HK-2 (cell line): ENCODE measurements at regions not wholly inside any gene's neighbourhood (a gene's known extent, or its start where the extent isn't known, plus 50 kb on each side); places are given as distances from the start of the nearest gene placed in this dataset.
A peak's percentile ranks its signal among the peaks of the same experiment; 100 is the strongest.
"Not testable (repeated sequence)": the region's sequence is repeated elsewhere in the genome, so short reads cannot be mapped to it uniquely, and the experiment has no call there.

Experiments used
- DNase-seq: peaks from one replicate; pipeline ENCODE4 v3.0.0-alpha.2; 2018; ENCODE audit not compliant: unreplicated experiment

DNA sequence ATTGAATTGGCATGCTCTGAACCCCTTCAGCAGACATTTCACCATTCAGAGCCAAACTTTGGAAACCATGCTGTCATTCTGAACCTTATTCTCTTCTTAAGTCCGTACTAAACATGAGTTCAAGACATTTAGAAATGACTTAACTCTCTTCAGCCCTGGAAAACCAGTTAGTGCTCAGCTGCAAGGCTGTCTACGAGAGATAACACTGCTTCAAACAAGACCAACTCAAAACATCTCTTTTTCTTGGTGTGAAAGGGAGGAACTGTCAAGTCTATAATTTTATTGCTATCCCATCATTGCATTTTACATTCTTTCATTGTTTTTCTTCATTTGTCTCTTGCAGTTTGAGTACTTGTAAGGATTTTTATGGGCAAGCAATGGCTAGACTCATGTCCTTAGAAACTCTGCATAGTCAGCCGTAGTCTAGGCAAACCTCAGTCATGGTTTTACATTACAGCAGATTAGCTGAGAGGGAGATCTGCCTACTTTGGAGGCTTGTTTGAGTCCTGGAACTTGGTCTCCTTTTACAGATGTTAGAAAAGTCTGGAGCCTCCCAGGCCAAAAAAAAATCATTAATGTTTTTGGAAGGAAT, 120.6 kb upstream of the JADE1 start:
- DNase-seq = no peak

DNA sequence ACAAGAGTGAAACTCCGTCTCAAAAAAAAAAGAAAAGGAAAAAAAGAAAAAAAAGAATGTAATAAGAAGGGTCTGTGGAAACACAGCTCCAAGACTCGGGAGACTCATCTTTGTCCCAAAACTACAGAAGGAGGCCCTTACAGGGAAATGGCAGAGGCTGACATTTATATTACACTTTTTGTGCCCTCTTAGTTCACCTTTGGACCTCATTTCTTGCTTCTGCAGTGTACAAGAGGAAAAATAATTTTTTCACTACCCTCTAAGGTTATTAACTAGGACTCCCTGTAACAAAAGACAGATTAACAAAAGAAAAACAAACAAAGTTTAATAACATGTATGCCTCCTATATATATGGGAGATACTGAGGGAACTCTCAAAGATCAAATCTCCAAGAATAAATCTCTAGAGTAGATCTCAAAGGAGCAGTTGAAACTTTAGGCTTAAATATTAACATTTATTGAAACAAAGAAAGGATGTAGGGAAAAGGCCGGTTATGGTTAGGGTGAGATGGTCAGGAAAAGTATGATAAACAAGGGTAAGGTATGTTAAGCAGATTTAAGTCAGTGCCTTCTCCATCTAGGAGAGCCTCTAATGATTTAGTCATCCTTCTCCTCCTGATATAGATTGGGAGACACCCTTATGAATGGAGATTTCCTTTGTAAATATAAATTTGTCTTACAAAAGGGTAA, 121.3 kb upstream of the JADE1 start:
- no peak for DNase-seq

DNA sequence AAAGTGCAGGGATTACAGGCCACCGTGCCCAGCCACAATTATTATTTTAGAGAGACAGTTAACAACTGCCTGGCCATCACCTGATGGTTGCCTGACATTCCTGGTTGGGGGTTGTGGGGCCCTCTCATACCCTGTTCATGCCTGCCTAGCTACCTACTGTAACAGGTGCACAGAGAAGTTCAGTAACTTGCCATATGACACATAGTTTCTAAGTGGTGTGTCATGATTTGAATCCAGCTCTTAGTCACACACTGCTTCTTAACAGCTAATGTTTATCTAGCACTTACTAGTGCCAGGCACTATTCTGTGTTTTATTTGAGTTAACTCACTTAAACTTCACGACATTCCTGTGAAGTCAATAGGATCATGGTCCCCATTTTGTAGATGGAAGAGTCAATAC, 122.7 kb upstream of the JADE1 start:
- no peak for DNase-seq

DNA sequence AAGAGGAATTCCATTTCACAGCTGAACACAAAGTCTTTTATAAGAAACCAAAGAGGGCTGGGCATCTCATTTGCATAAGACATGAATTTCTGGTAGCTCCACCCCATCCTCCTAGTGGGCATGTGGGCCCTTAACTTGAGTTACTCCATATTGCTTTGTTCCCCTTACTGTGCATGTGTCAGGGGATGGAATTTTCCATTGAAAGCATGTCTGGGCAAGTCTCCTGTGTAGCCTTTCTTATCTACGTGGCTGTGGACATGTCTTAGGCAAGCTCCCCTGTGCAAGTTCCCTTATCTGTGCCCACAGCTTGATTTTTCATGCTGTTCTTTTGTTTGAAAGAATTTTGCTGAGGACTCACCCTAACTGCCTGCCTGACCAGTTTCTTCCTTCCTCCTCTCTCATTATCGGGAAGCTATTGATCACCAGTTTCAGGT, 123.5 kb upstream of the JADE1 start:
- no peak for DNase-seq

DNA sequence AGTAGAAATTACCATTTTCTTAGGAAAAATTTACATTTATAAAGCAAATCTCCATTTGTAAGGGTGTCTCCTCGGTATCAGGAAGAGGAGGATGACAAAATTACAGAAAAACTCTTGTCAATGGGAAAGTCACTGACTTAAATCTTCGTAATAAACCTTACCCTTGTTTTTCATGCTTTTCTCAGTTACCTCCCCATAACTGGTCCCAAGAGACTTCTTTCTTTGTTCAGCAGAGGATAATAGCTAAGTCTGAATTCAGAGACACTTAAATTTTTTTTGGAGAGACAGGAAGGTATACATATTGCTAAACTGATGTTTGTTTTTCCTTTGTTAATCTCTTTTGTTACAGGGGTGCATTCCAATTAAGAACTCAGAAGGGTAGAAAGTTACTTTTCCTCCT, 125.5 kb upstream of the JADE1 start:
- DNase-seq = no peak

DNA sequence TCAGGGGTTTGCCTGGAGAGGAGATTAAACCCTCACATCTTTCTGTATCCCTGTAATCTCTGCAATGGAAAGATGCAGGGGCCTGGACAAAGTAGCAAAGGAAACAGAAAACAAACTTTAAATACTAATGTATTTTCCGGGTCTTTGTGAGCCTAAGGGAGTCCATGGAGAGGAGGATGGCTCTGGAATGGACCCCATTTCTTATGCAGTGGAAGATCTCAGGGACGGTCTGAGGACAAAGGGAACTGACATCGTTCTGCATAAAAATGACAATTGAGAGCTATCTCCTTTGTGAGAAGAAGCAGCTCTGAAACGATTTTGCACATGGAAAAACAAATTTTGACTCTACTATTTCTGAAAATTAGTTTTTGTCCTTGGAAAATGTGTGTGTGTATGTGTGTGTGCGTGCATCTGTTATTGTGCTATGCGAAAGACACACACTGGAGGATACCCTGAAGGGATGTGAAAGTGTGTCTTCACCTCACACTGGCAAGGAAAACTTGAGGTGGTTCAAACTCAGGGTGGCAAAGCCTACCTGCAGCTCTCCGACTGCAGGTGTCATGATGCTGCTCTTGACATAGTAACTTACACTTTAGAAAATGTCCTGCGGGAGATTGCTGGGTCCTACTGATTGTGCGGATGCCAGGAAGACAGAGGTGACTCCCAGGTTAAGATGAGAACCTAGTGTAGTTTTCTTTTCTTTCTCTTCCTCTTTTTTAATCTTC, 126.4 kb upstream of the JADE1 start:
- no peak for DNase-seq

DNA sequence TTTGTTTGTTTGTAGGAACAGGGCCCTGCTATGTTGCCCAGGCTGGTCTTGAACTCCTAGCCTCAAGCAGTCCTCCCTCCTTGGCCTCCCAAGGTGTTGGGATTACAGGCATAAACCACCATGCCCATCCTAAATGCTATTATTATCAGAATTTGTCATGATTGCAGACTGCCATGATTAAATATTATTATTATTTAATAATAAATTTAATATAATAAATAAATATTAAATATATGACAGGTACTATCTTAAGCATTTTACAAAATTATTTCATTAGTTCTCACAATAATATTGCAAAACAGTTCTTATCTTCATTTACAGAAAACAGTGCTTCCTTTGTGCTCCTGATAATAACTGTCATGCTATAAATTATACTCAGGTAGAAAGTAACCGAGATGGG, 133.4 kb upstream of the JADE1 start:
- no peak for DNase-seq

DNA sequence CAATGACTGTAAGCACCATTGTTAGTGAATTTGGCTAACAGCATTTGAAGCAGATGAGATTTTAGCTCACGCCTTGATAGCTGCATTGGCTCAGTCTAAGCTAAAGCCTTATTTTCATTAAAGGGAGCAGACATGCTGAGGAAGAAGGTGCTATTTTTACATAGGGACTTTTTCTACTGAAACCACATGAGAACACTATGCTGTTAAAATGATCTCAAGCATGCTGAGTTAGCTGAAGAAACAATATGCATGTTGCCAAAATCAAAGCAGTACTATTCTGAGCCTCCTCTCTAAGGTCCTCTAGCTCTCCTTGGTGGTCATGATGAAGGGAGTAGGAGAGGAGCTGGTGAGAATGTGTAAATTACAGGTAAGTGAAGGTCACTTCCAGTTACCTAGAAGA, 134.4 kb upstream of the JADE1 start:
- DNase-seq = no peak

DNA sequence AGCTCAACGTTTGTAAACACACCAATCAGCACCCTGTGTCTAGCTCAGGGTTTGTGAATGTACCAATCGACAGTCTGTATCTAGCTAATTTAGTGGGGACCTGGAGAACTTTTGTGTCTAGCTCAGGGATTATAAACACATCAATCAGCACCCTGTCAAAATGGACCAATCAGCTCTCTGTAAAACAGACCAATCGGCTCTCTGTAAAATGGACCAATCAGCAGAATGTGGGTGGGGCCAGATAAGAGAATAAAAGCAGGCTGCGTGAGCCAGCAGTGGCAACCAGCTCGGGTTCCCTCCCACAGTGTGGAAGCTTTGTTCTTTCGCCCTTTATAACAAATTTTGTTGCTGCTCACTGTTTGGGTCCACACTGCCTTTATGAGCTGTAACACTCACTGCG, 136.3 kb upstream of the JADE1 start:
- not testable (repeated sequence) for DNase-seq

DNA sequence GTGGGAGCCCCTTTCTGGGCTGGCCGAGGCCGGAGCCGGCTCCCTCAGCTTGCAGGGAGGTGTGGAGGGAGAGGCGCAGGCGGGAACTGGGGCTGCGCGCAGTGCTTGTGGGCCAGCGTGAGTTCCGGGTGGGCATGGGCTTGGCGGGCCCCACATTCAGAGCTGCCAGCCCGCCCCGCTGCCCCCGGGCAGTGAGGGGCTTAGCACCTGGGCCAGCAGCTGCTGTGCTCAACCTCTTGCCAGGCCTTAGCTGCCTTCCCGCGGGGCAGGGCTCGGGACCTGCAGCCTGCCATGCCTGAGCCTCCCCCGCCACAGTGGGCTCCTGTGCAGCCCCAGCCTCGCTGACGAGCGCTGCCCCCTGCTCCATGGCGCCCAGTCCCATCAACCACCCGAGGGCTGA, 136.9 kb upstream of the JADE1 start:
- not testable (repeated sequence) for DNase-seq

DNA sequence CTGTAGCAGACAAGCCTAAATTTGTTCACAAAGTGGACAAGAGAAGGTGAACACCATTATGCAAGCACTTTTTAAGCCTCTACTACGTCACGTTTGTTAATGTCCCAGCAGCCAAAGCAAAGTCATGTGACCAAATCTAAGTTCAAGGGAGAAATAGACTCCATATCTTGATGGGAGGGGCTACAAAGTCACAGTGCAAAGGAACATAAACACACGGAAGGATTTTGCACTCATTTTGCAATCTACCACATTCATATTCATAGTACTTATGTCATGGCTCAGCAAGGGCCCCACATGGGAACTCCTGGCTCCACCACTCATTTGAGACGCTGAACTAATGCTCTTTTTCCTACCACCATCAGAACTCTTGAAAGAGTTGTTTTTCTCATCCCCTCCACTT, 139.0 kb upstream of the JADE1 start:
- DNase-seq = no peak

DNA sequence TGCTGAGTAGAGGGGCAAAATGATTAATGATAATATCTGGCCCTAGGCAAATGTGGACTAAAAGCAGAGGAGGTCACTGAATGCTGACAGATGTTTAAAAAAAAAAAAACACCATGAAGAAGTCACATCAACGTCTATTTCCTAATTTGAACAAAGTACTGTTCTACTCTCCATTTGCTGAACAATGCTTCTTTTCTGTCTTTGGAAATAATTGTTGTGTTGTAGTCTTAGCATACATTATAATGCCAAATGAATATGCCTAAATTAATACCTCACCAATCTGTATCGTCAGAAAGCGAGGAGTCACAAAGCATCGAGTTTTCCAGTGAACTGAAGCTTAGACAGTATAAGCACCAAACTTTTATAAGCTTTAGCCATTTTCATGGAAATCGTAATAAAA, 140.9 kb upstream of the JADE1 start:
- DNase-seq = no peak

DNA sequence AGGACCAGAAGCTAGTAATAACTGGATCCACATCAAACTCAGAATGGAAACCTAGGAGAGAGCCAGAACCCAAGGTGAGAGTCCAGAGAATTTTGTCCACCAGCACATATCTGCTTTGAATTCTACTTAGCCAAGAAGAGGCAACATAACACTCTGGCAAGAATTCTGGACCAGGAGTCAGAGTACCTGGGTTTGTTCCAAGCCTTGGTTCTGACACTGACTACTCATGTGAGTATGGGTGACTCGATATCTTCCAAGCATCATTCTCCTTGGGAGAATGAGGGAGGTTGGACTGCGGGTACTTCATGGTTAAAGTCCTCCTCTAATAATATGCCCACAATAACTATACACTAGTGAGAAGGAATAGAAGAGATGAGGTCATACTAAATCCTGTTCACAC, 144.0 kb upstream of the JADE1 start:
- DNase-seq = no peak

DNA sequence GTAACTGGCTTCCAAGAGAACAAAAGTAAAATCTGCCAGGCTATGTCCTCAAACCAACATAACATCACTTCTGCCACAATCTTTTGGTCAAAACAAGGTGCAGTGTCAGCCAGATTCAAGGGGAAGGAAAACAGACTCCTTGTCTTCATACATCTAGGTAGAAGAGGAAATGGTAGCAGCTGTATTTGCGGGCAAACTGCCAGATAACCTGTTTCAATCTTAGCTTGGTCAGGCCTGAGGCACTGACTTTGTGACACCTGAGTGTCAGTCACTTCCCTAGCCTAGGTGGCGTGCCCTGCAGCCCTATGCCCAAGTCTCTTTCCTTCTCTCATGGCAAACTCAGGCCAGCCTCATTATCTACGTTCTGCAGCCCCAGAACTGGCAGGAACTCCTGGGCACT, 146.2 kb upstream of the JADE1 start:
- no peak for DNase-seq

DNA sequence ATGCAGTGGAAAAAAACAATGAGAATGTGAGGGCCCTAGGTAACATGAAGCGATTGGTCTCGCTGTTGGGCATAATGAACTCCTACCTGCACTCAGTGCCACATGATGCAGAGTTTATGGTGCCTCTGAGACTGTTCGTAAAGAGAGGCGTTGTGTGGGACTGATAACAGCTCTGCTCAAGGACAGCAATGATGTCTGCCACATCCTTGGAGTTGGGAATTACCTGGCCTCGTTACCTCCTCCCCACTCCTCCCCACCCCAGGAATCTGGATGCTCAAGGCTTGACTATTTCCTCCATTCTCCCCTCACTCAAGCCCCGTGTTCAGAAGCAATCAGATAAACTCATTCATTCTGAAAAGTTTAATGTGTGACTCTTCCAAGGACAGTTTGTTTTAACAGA, 148.0 kb upstream of the JADE1 start:
- no peak for DNase-seq

DNA sequence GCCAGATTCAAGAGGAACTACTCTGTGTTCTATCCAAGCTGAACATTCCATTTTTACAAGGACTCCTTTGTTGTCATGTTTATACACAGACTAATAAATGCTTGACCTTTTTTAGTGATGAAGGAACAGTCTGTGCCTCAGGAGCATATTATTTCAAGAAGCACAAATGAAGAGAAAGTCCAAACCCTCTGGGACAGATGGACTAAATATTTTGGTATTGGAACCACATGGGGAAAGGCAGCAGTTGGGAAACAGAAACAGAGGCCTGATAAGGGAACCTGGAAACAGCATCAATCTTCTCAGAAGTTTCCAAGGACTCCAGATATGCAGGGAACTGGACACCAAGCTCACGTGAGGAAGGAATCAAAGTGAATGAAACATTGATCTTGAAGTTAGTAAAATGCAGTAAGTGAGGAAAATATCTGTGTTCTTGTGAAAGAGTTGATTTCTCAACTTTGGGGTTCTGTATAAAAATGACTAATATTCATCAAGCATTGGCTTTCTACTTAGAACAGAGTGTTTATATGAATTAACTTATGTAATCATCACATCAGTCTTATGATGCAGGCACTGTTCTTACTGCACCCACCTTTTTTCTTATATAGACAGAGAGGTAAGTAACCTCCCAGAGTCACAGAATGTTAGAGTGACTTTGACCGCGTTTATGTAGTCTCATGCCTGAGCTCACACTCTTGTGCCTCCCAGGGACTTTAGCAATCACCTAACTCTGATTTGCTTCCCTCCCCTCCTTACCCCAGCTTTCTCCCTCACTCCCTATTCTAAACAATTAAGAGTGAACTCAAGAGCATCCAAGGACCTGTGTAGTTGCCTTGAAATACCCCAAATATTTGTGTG, 148.9 kb upstream of the JADE1 start:
- no peak for DNase-seq

DNA sequence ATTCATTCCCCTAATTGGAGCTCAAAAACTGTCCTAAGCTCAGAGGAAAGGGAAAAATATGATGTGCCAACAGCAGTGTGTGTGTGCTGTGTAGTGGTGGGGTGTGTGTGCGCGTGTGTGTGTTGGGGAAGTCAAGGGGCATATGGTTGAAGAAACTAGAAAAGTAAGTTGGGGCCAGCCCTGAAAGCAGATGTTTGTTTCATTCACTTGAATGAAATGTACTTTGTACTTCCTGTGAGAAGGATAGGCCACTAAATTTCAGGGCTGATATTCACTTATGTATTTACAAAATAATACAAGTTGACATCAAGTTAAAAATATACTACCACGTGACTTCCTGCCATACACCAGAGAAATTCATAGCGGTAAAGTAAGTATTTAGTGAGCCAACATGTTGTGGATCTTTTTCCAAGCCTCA, 151.3 kb upstream of the JADE1 start:
- DNase-seq = no peak

DNA sequence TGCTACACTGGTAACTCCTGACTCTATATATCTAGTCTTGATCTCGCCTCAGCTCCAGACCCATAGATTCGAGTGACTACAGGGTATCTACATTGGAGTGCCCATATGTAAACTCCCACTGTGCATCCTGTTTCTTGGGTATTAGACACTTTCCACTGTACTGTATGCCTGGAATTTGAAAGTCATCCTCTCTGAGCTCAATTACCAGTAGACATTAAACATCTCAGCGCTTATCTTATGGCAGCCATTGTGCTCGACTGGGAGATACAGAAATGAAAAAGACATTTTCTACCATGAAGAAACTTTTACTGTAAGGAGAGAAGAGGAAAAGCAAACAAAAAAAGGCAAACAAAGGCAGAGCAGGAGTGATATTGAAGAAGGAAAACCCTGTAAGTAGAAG, 151.9 kb upstream of the JADE1 start:
- no peak for DNase-seq

DNA sequence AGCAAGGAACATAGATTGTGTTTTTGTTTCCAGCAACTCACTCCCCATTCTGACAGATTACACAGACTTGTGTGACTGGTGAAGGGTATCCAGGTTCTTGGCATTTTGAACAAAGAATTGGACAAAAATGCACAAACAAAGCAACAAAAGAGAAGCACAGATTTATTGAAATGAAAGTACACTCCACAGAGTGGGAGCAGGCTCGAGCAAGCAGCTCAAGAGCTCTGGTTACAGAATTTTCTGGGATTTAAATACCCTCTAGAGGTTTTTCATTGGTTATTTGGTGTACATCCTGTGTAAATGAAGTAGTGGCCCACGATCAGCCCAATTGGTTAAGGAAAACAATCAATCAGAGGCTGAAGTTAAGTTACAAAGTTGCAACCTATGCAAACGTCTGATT, 155.0 kb upstream of the JADE1 start:
- no peak for DNase-seq

DNA sequence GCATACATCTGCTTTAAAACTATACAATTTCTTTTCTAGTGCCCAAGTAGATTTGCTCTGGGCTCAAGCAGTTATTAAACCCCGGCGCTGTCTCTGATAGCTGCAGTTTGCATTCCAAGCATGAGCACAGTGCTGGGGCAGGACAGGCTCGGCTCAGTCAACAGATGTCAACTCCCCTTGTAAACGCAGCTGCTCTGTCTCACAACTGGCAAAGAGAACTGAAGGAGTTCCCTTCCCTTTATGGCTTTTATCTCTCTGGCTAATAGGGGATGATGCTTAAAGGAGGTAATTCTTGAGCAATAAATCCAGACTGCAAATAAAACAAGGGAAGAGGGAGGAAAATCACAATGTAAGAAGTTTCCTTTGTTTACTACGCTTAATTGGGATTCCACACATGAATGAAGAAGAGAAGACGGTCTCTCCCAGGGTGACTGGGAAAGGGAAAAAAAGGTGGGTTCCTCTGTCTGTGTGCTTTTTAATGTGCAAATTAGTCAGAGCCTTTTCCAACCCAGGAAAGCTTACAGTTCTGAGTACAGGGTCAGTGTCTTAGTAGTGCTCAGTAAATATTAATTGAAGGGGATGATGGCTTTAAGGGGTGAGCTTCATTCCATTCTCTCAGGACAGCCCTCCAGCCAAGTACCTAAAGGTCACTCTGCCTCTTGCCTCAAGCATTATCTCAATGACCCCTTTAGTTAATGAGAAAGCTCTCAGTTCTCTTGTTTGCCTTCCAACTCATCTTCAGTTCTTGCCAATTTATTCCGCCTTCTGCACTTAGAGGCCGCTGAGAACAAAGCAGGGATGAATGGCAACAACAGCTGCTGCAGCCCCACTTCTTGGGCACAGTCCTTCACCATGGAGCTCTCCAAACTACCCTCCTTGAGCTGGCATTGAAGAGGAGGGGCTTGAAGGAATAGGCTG, 155.7 kb upstream of the JADE1 start:
- no peak for DNase-seq

DNA sequence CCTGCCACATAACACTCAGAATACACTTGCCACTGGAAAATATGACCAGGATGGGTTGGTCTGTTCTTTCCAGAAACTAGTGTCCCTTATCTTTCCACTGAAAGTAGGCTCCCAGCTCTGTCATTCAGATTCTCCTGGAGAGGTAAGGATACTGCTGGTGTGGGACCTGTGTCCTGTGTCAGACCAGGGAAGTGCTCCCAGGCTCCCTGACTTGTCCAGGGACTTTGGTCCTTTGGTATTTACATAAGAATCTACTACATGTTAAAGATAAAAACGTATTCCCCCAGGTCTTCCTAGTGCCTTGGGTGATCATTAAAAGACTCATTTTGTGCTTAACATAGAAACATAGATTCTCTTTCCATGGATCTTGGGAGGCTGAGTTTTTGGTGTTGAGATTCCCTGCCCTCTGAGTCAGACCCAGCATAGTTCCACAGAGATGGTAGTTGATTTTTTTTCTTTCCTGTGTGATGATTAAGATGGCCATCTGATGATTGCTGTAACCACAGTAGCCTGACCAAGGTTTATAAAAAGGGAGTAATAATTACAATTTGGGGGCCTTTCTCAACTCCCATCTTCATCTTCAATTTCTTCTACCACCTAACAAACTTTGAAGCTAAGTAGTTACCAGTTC, 159.8 kb upstream of the JADE1 start:
- peak; percentile 8 for DNase-seq
